RWPE2 (cell line): ENCODE measurements at regions not wholly inside any gene's neighbourhood (a gene's known extent, or its start where the extent isn't known, plus 50 kb on each side); places are given as distances from the start of the nearest gene placed in this dataset.

ENCODE experiments used
- ATAC-seq: fragments of 200-7000 bp; cut with Tn5 transposase; 3 replicates; pipeline ENCODE4 v1.9.1; 2021; ENCODE audit warnings: low read depth
- DNase-seq: peaks from one replicate; pipeline ENCODE4 v3.0.0-alpha.2; 2020; ENCODE audit warnings: low spot score
- H3K27ac ChIP-seq: fragments of 450-650 bp; 2 replicates; pipeline ENCODE4 v1.5.1; 2017; ENCODE audit warnings: mild to moderate bottlenecking; ENCODE audit not compliant: poor library complexity, severe bottlenecking
- H3K27me3 ChIP-seq: fragments of 250-450 bp; sonication (Bioruptor Pico); 2 replicates; pipeline ENCODE4 v1.5.1; 2021; ENCODE audit warnings: mild to moderate bottlenecking, moderate library complexity; ENCODE audit not compliant: insufficient read depth, poor library complexity, severe bottlenecking
- H3K36me3 ChIP-seq: fragments of 250-450 bp; sonication (Bioruptor Pico); 2 replicates; pipeline ENCODE4 v1.5.1; 2020; ENCODE audit warnings: low read depth, mild to moderate bottlenecking, moderate library complexity
- H3K4me1 ChIP-seq: fragments of 250-450 bp; sonication (Bioruptor Pico); 2 replicates; pipeline ENCODE4 v1.5.1; 2021; ENCODE audit warnings: mild to moderate bottlenecking, moderate library complexity; ENCODE audit not compliant: insufficient read depth, poor library complexity, severe bottlenecking
- H3K4me3 ChIP-seq: fragments of 250-450 bp; sonication (Bioruptor Pico); 2 replicates; pipeline ENCODE4 v1.5.1; 2021; ENCODE audit warnings: mild to moderate bottlenecking, moderate library complexity; ENCODE audit not compliant: severe bottlenecking
- H3K9me3 ChIP-seq: fragments of 250-450 bp; sonication (Bioruptor Pico); 2 replicates; pipeline ENCODE4 v1.5.1; 2021; ENCODE audit warnings: mild to moderate bottlenecking, moderate library complexity; ENCODE audit not compliant: severe bottlenecking
- TF ChIP-seq, protein P1 (sequence below): fragments of 450-650 bp; IDR thresholded peaks from one replicate; pipeline ENCODE4 v1.5.1; 2017; ENCODE audit warnings: mild to moderate bottlenecking, moderate library complexity; ENCODE audit not compliant: poor library complexity, severe bottlenecking

DNA sequence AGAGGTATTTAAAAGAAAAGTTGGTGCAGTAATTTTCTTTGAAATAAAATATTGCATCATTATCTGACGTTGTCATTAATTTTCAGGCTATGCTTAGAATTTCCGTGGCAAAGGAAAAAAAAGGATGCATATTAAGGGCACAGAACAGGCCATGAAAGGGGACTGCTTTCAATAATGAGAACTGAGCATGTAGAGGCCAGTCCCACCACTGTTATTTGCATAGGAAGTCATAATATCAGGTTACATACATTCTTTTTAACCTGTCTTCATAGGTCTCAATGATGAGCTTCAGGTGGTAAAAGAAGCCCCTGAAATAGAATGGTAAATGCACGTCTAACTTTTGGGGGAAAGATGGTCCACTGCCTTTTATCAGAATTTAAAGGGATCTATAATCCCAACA is 272.1 kb upstream of the ALCAM start:
- Histone ChIP-seq H3K4me3 (no peak overlapping the region), H3K4me1 (peaks cover 3% of the 10 kb centered on the region), H3K27ac (no peak overlapping the region), H3K27me3 (no peaks in the 10 kb centered on the region), H3K36me3 (no peaks in the 10 kb centered on the region), H3K9me3 (no peaks in the 10 kb centered on the region)
- ATAC-seq (peak; percentile 54; the same call in 1 of the 3 replicates), DNase-seq (no peak)
- TF ChIP-seq, protein P1, sequence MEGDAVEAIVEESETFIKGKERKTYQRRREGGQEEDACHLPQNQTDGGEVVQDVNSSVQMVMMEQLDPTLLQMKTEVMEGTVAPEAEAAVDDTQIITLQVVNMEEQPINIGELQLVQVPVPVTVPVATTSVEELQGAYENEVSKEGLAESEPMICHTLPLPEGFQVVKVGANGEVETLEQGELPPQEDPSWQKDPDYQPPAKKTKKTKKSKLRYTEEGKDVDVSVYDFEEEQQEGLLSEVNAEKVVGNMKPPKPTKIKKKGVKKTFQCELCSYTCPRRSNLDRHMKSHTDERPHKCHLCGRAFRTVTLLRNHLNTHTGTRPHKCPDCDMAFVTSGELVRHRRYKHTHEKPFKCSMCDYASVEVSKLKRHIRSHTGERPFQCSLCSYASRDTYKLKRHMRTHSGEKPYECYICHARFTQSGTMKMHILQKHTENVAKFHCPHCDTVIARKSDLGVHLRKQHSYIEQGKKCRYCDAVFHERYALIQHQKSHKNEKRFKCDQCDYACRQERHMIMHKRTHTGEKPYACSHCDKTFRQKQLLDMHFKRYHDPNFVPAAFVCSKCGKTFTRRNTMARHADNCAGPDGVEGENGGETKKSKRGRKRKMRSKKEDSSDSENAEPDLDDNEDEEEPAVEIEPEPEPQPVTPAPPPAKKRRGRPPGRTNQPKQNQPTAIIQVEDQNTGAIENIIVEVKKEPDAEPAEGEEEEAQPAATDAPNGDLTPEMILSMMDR = no peak

DNA sequence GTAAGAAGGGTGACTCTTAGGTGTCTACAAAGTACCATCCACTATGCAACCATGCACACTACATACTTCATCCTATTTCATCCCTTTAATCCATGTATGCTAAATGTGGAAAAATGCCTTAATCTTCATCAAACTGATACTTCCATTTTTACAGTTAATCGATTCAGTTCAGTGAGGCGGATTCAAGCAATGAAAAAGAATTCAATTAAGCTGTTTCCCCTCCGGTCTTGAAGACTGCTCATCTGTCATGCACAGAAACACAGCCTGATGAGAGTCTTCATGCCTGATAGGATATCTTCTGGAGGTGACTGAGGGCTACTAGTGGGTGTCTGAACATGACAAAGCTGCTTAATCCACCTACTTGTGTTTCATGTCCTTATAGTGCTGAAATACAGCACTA is 270.6 kb upstream of the ALCAM start:
- Histone ChIP-seq H3K9me3 (no peaks in the 10 kb centered on the region), H3K27ac (no peak overlapping the region), H3K4me3 (no peak overlapping the region), H3K27me3 (no peaks in the 10 kb centered on the region), H3K4me1 (peaks cover 3% of the 10 kb centered on the region), H3K36me3 (no peaks in the 10 kb centered on the region)
- DNase-seq = no peak
- TF ChIP-seq, protein P1 = no peak
- no peak for ATAC-seq

DNA sequence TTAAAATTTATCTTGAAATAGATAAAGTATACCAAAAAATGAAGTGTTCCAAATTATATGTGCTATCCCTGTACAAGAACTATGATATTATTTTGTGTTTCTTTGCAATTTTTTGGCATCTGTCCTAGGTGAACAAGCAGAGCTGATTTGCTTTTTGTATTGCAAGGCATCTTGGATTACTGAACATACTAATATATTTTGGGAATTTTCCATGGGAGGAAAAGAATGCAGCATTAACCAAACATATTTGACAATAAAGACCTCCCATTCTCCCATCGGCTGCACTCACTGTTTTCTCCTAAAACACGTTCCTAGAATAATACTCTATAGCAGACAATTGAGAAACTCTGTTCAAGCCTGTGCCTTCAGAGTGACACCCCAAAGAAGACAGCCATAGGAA is 265.1 kb upstream of the ALCAM start:
- Histone ChIP-seq H3K4me3 (no peak overlapping the region), H3K36me3 (no peaks in the 10 kb centered on the region), H3K27me3 (no peaks in the 10 kb centered on the region), H3K9me3 (no peaks in the 10 kb centered on the region), H3K27ac (no peak overlapping the region), H3K4me1 (no peaks in the 10 kb centered on the region)
- ATAC-seq (no peak), DNase-seq (no peak)
- TF ChIP-seq, protein P1 = no peak

DNA sequence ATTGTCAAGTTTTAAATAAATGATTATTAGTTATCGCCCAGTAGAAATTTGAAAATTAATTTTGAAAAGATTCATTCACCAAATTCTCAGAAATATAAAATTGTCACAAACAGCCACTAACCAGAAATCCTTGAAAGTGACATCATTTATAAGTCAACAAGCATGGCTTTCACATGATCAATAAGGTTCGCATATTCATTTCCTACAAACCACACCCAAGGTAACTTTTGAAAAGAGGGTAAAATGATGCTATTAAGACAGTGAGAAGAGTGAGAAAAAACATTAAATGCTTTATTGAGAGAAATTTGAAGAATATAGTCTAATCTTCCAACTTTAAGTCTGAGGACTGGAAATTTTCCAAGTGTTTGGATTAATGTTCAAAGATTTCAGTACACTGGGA is 263.6 kb upstream of the ALCAM start:
- Histone ChIP-seq H3K27me3 (no peaks in the 10 kb centered on the region), H3K9me3 (no peaks in the 10 kb centered on the region), H3K4me3 (no peak overlapping the region), H3K4me1 (no peaks in the 10 kb centered on the region), H3K36me3 (no peaks in the 10 kb centered on the region), H3K27ac (no peak overlapping the region)
- ATAC-seq (no peak), DNase-seq (no peak)
- TF ChIP-seq, protein P1 = no peak

DNA sequence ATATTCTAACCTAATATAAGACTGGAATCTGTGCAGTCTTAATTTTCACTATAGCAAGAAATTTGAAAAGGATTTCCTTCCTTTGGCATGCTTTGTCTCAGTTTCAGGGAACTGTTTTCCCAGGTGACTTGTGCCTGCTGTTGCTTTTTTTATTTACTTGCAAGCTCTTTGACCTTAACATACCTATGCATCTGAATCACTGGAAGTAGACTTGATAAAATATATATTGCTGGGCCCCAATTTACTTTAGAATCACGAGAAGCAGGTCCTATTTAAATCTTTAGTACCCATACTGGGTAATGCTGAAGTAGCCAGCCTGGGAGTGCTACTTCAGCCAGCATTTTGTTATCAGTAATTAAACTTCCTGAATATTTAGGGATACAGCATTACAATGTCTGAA is 257.9 kb upstream of the ALCAM start:
- ATAC-seq (peak; percentile 35; the same call in 1 of the 3 replicates), DNase-seq (no peak)
- H3K27ac ChIP-seq = no peak overlapping the region
- no peak overlapping the region for H3K4me3 ChIP-seq
- H3K4me1 ChIP-seq = peaks cover 6% of the 10 kb centered on the region
- H3K9me3 ChIP-seq = no peaks in the 10 kb centered on the region
- H3K27me3 ChIP-seq = no peaks in the 10 kb centered on the region
- TF ChIP-seq, protein P1 = no peak
- H3K36me3 ChIP-seq = no peaks in the 10 kb centered on the region
